Cardiac fibroblast (primary cell): ENCODE measurements at regions not wholly inside any gene's neighbourhood (a gene's known extent, or its start where the extent isn't known, plus 50 kb on each side); places are given as distances from the start of the nearest gene placed in this dataset.

ENCODE experiments used
- DNase-seq, 2 donors: peaks; one replicate each; pipeline versions ENCODE4 v3.0.0 to v3.0.0-alpha.2; 2010; ENCODE audit warnings: low read depth in 2 of 2
- H3K4me3 ChIP-seq, 2 donors: replicated peaks in 1 of 2; 1 replicate in 1 of 2; 2 replicates in 1 of 2; pipeline ENCODE4 v1.5.1; 2011; ENCODE audit warnings: low read depth in 2 of 2, low read length in 2 of 2, mild to moderate bottlenecking in 2 of 2, moderate library complexity in 1 of 2
- TF ChIP-seq, protein P1 (sequence below): IDR thresholded peaks from one replicate; pipeline ENCODE4 v1.5.1; 2011; ENCODE audit warnings: low read depth, mild to moderate bottlenecking, low read length, inconsistent platforms

DNA sequence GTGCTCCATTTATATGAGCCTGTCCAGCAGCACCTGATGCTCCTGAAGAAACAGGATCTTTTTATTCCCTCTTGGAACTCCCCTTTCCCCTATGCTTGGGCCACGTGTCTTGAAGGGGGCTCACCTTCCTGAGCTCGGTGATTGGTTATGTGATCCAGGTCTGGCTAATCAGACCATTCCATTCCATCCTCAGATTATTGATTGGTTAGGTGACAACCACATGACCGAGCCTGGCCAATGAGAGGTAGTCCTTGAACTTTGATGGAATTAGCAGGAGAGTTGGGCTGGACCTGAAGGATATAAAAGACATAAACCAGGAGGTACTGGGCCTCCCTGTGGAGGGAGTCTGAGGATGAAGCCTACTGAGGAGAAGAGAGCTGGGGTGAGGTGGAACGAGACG lies 216.6 kb upstream of the LHX5 start:
- TF ChIP-seq, protein P1, sequence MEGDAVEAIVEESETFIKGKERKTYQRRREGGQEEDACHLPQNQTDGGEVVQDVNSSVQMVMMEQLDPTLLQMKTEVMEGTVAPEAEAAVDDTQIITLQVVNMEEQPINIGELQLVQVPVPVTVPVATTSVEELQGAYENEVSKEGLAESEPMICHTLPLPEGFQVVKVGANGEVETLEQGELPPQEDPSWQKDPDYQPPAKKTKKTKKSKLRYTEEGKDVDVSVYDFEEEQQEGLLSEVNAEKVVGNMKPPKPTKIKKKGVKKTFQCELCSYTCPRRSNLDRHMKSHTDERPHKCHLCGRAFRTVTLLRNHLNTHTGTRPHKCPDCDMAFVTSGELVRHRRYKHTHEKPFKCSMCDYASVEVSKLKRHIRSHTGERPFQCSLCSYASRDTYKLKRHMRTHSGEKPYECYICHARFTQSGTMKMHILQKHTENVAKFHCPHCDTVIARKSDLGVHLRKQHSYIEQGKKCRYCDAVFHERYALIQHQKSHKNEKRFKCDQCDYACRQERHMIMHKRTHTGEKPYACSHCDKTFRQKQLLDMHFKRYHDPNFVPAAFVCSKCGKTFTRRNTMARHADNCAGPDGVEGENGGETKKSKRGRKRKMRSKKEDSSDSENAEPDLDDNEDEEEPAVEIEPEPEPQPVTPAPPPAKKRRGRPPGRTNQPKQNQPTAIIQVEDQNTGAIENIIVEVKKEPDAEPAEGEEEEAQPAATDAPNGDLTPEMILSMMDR, result no peak
- DNase-seq, result no peak
- H3K4me3 ChIP-seq, result no peak overlapping the region

GRCh38 chr12:113684908-113685782 lies 213.5 kb upstream of the LHX5 start:
- no peak overlapping the region for H3K4me3 ChIP-seq
- TF ChIP-seq, protein P1, result no peak
- DNase-seq, result no peak

DNA sequence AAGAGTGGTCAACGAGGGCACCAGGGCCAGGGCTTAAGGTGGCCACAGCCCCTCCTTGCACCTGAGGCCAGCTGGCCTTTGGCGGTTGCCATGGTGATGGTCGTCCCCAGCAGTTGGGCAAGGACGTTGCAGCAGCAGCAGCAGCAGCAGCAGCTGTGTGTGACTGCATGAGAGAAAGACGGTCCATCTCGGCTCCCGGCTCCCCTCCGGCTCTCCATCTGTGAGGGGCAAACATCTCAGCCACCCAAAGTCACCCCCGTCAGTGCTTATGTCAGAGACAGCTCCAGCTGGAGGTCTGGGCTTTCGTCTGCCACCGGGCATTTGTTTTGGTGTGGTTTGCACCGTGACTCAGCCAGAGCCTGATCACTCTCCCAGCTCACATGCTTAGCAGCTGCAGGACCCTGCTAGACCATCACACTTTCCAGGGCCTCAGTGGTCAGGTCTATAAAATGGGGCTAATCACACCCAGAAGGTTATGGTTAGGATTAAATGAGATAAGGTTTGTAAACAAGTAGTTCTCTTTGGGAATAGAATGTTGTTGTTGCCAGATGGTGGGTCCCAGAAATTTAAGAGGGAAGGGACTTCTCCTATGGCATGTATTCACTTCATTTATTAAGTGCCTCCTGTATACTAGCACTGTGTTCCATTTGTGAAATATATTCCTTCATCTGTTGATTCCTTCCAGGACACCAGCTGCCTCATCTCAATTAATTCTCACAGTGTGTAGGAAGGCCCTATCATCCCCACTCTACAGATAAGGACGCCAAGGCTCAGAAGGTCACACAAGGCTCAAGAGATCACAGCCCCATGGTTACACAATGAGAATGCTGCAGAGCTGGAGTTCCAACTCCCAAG lies 212.6 kb upstream of the LHX5 start:
- TF ChIP-seq, protein P1, result no peak
- H3K4me3 ChIP-seq, result no peak overlapping the region
- peak in 1 of 2 donors; percentile 21 for DNase-seq

GRCh38 chr12:113683574-113683973 lies 211.9 kb upstream of the LHX5 start:
- DNase-seq, result no peak
- no peak overlapping the region for H3K4me3 ChIP-seq
- TF ChIP-seq, protein P1, result no peak

- TF ChIP-seq, protein P1, result no peak
- no peak for DNase-seq
- no peak overlapping the region for H3K4me3 ChIP-seq
Observed at GRCh38 chr12:113680868-113681267, 209.2 kb upstream of the LHX5 start.

DNA sequence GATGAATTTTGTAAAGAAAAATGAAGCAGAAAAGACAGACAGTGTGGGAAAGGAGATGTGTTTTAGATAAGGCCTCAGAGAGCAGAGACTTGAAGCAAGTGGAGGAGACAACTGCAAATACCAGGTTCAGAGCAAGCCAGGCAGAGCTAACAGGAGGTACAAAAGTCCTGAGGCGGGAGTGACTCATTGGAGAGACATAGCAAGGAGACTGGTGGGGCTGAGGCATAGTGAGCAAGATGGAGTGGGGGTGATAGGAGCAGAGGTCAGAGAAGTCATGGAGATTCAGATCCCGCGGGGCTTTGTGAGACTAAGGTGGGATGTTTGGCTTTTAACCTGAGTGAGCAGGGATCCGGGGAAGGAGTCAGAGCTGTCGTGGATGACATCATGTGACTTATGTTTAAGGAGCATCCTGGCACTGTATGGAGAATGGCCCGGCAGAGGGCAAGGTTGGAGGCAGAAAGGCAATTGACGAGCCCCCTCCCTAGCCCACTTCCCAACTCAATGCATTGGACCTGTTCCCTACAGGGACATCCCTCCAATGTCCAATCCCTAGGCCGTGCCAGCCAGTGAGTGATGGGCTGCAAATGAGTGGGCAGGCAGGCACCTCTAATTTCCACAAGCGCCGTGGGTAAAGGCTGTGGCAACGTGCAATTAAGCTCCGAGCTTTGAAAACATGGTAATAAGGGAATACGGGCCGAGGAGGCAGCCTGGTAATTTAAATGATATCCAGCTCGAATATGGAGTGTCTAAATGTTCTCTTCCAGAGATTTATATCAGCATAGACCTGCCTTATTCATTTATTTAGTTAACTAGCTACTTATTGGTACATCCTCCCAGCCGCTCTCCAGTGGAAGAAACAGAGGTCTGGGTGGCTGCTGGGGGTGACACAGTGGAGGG lies 206.8 kb upstream of the LHX5 start:
- TF ChIP-seq, protein P1, result no peak
- no peak for DNase-seq
- no peak overlapping the region for H3K4me3 ChIP-seq
